IMR-90 (cell line): ENCODE measurements at regions not wholly inside any gene's neighbourhood (a gene's known extent, or its start where the extent isn't known, plus 50 kb on each side); places are given as distances from the start of the nearest gene placed in this dataset.

Source experiments
- ATAC-seq: fragments of 200-7000 bp; cut with Tn5 transposase; 2 replicates; pipeline ENCODE4 v1.9.1; 2020; ENCODE audit warnings: low read depth, mild to moderate bottlenecking, moderate library complexity
- BruUV-seq: library from RNA; stranded (reverse); fragments of 400-500 nt; replicated peaks from 2 replicates; lab custom pipeline; 2021; lab: Mats Ljungman, UMichigan
- CTCF ChIA-PET: fragments of 300-600 bp; formaldehyde crosslinking; extraction: SDS; loops from one replicate; lab custom pipeline; 2021; ENCODE audit warnings: antibody characterized with exemption; lab: Yijun Ruan, JAX
- POLR2A ChIA-PET: fragments of 300-600 bp; sonication (Branson Sonifier 250); formaldehyde crosslinking; loops from one replicate; lab custom pipeline; 2022; ENCODE audit warnings: antibody characterized with exemption; ENCODE audit not compliant: unreplicated experiment; lab: Charles Lee
- DNase-seq: peaks from one replicate; pipeline ENCODE4 v3.0.0; 2013
- H2AFZ ChIP-seq: replicated peaks from 2 replicates; pipeline ENCODE3; 2013; ENCODE audit warnings: low read length, mild to moderate bottlenecking; ENCODE audit not compliant: poor library complexity
- H2AK5ac ChIP-seq: 2 replicates; pipeline ENCODE4 v1.6.1; 2013; ENCODE audit warnings: low read depth, low read length, inconsistent platforms
- H2AK9ac ChIP-seq: replicated peaks from 2 replicates; pipeline ENCODE3; 2013; ENCODE audit warnings: mild to moderate bottlenecking, low read depth, low read length, moderate library complexity; ENCODE audit not compliant: poor library complexity
- H2BK120ac ChIP-seq: 2 replicates; pipeline ENCODE4 v1.6.1; 2013; ENCODE audit warnings: low read depth, low read length, inconsistent platforms
- H2BK15ac ChIP-seq: 3 replicates; pipeline ENCODE4 v1.6.1; 2013; ENCODE audit warnings: low read depth, low read length, inconsistent platforms
- H2BK20ac ChIP-seq: 2 replicates; pipeline ENCODE4 v1.6.1; 2013; ENCODE audit warnings: low read depth, mild to moderate bottlenecking, inconsistent platforms, low read length, moderate library complexity
- H2BK5ac ChIP-seq: 2 replicates; pipeline ENCODE4 v1.6.1; 2013; ENCODE audit warnings: mild to moderate bottlenecking, low read depth, low read length, inconsistent platforms; ENCODE audit not compliant: poor library complexity, severe bottlenecking
- H3K14ac ChIP-seq: replicated peaks from 2 replicates; pipeline ENCODE4 v1.6.1; 2013; ENCODE audit warnings: low read depth, low read length, inconsistent platforms
- H3K18ac ChIP-seq: 2 replicates; pipeline ENCODE4 v1.6.1; 2013; ENCODE audit warnings: low read depth, low read length, control low read depth
- H3K23ac ChIP-seq: 2 replicates; pipeline ENCODE4 v1.6.1; 2013; ENCODE audit warnings: low read depth, low read length, inconsistent platforms
- H3K27ac ChIP-seq: 2 replicates; pipeline ENCODE4 v1.5.1; 2013; ENCODE audit warnings: mild to moderate bottlenecking, control low read depth, low read length; ENCODE audit not compliant: insufficient read depth
- H3K27me3 ChIP-seq: 2 replicates; pipeline ENCODE4 v1.6.1; 2013; ENCODE audit warnings: low read length; ENCODE audit not compliant: control insufficient read depth, insufficient read depth
- H3K36me3 ChIP-seq: 2 replicates; pipeline ENCODE4 v1.6.1; 2013; ENCODE audit warnings: low read length, mixed read lengths; ENCODE audit not compliant: control insufficient read depth, insufficient read depth
- H3K4ac ChIP-seq: 2 replicates; pipeline ENCODE4 v1.6.1; 2013; ENCODE audit warnings: low read depth, low read length, inconsistent platforms
- H3K4me1 ChIP-seq: 2 replicates; pipeline ENCODE4 v1.6.1; 2013; ENCODE audit warnings: low read length, mixed read lengths; ENCODE audit not compliant: control insufficient read depth, insufficient read depth
- H3K4me2 ChIP-seq: 2 replicates; pipeline ENCODE4 v1.6.1; 2013; ENCODE audit warnings: low read depth, mild to moderate bottlenecking, control low read depth, low read length, moderate library complexity
- H3K4me3 ChIP-seq: 2 replicates; pipeline ENCODE4 v1.5.1; 2013; ENCODE audit warnings: low read depth, mild to moderate bottlenecking, control low read depth, low read length, moderate library complexity; ENCODE audit not compliant: insufficient read depth
- H3K56ac ChIP-seq: 2 replicates; pipeline ENCODE4 v1.6.1; 2013; ENCODE audit warnings: low read length, inconsistent platforms; ENCODE audit not compliant: insufficient read depth; ENCODE audit errors: extremely low read depth
- H3K79me1 ChIP-seq, 2 experiments: 2 replicates each; pipeline ENCODE4 v1.6.1; 2013; ENCODE audit warnings: low read length in 2 of 2, inconsistent platforms in 1 of 2, low read depth in 1 of 2
- H3K9ac ChIP-seq: 2 replicates; pipeline ENCODE4 v1.6.1; 2013; ENCODE audit warnings: low read depth, low read length, control low read depth
- H3K9me1 ChIP-seq: 2 replicates; pipeline ENCODE4 v1.6.1; 2013; ENCODE audit warnings: low read length, inconsistent platforms; ENCODE audit not compliant: insufficient read depth
- H3K9me3 ChIP-seq: 2 replicates; pipeline ENCODE4 v1.6.1; 2013; ENCODE audit warnings: low read length; ENCODE audit not compliant: control insufficient read depth, insufficient read depth
- H4K20me1 ChIP-seq: 2 replicates; pipeline ENCODE4 v1.6.1; 2013; ENCODE audit warnings: low read length, inconsistent platforms; ENCODE audit not compliant: insufficient read depth
- H4K5ac ChIP-seq: 2 replicates; pipeline ENCODE4 v1.6.1; 2013; ENCODE audit warnings: mild to moderate bottlenecking, low read depth, low read length, control low read depth
- H4K8ac ChIP-seq, 2 experiments: 2 replicates each; pipeline ENCODE4 v1.6.1; 2013; ENCODE audit warnings: low read depth in 2 of 2, low read length in 2 of 2, control low read depth in 1 of 2, inconsistent platforms in 1 of 2
- H4K91ac ChIP-seq: 2 replicates; pipeline ENCODE4 v1.6.1; 2013; ENCODE audit warnings: low read depth, low read length, inconsistent platforms; ENCODE audit not compliant: insufficient read depth
- RCOR1 ChIP-seq: IDR thresholded peaks from 2 replicates; pipeline ENCODE4 v1.6.1; 2012; ENCODE audit warnings: mild to moderate bottlenecking, low read length, improper control_type of control experiment; ENCODE audit not compliant: insufficient replicate concordance
- WGBS, 2 experiments: methylation state at CpG; one replicate each; pipeline versions ENCODE4 v1.1.5 to v1.1.7; 2013; ENCODE audit warnings: missing lambda C conversion rate in 2 of 2; ENCODE audit not compliant: insufficient read length in 1 of 2; ENCODE audit errors: extremely low coverage in 2 of 2; 5-methylcytosine and 5-hydroxymethylcytosine counted together
- dilution Hi-C: fragments of 300-500 bp; cut with HindIII; formaldehyde crosslinking; loops from one replicate; pipeline ENCODE4 v1.14.3; 2018; ENCODE audit warnings: low sequenced_read_pairs; ENCODE audit not compliant: unreplicated experiment
- in situ Hi-C: fragments of 300-500 bp; cut with MboI; formaldehyde crosslinking; loops from 3 replicates; pipeline ENCODE4 v1.14.3; 2019; ENCODE audit warnings: low sequenced_read_pairs, inconsistent platforms, mixed read lengths
- intact Hi-C: fragments of 100-400 bp; cut with micrococcal nuclease; formaldehyde crosslinking; loops from 2 replicates; pipeline ENCODE4 v1.10.0; 2022

- WGBS, 2 experiments = 43% methylated on average over 2 of the region's 2 CpGs; no CpG with 5 or more reads in 1 of the 2 experiments
- Histone ChIP-seq H2BK20ac (no peak overlapping the region), H3K14ac (no peak overlapping the region), H4K91ac (no peak overlapping the region), H3K4me3 (no peak overlapping the region), H3K4ac (peak overlapping the region; percentile 32; the same call in 1 of the 2 replicates), H3K23ac (no peak overlapping the region), H3K9me1 (no peaks in the 10 kb centered on the region), H2AFZ (no peak overlapping the region), H2BK15ac (no peak overlapping the region), H3K36me3 (no peaks in the 10 kb centered on the region), H3K18ac (no peak overlapping the region), H4K5ac (no peak overlapping the region), H2AK5ac (no peak overlapping the region), H3K79me1 (no peaks in the 10 kb centered on the region), H3K56ac (no peak overlapping the region), H3K9ac (no peak overlapping the region), H2BK5ac (no peak overlapping the region), H2AK9ac (no peak overlapping the region), H3K9me3 (peaks cover 4% of the 10 kb centered on the region; the same call in 1 of the 2 replicates), H3K27me3 (no peaks in the 10 kb centered on the region), H2BK120ac (no peak overlapping the region), H4K20me1 (no peaks in the 10 kb centered on the region), H3K4me2 (no peak overlapping the region), H4K8ac (no peak overlapping the region), H3K27ac (no peak overlapping the region), H3K4me1 (peaks cover 5% of the 10 kb centered on the region; the same call in 1 of the 2 replicates)
- DNase-seq (no peak), ATAC-seq (no peak)
- dilution Hi-C loops = no loop called here
- no TSS peak for BruUV-seq
- intact Hi-C loops = no loop called here
- POLR2A ChIA-PET = no interaction called here
- in situ Hi-C loops = no loop called here
- TF ChIP-seq RCOR1 = no peak
- CTCF ChIA-PET = interaction anchor here (0.6 kb wide), 1 partner anchor 16 kb away, joined by 3 read pairs; no protein-coding TSS in a partner anchor
Measured at GRCh38 chr11:27837895-27838563, 137.8 kb upstream of the BDNF start.
